Colonic mucosa (tissue), 4 donors: ENCODE measurements at regions not wholly inside any gene's neighbourhood (a gene's known extent, or its start where the extent isn't known, plus 50 kb on each side); places are given as distances from the start of the nearest gene placed in this dataset.

ENCODE experiments used
- DNase-seq: peaks from one replicate; pipeline ENCODE4 v3.0.0-alpha.2; 2020
- H3K27ac ChIP-seq: fragments of 200-600 bp; one replicate; pipeline ENCODE4 v1.8.0; 2021
- H3K27me3 ChIP-seq: fragments of 200-600 bp; one replicate; pipeline ENCODE4 v1.8.0; 2021
- H3K36me3 ChIP-seq: fragments of 200-600 bp; one replicate; pipeline ENCODE4 v1.8.0; 2021
- H3K4me1 ChIP-seq: fragments of 200-600 bp; one replicate; pipeline ENCODE4 v1.8.0; 2021; ENCODE audit warnings: mild to moderate bottlenecking
- H3K4me3 ChIP-seq: fragments of 200-600 bp; one replicate; pipeline ENCODE4 v1.8.0; 2021
- H3K9ac ChIP-seq, 2 donors: one replicate each; pipeline ENCODE4 v1.7.0; 2013; ENCODE audit warnings: control low read depth in 2 of 2, low read depth in 2 of 2, low read length in 2 of 2
- H3K9me3 ChIP-seq: fragments of 200-600 bp; one replicate; pipeline ENCODE4 v1.8.0; 2021
- CTCF ChIP-seq: fragments of 200-600 bp; IDR thresholded peaks from one replicate; pipeline ENCODE4 v1.8.0; 2022; ENCODE audit warnings: antibody characterized with exemption, mild to moderate bottlenecking
- intact Hi-C: fragments of 100-400 bp; cut with DNase I; formaldehyde crosslinking; loops from one replicate; pipeline ENCODE4 v1.14.1; 2022
- donor health status: healthy.
- donor health status: DM: no; HTN: no; CAD: no.
- donor health status: DM: no; HTN: no; CAD: no.

- no peak for TF ChIP-seq CTCF
- no peak overlapping the region for H3K4me3 ChIP-seq
- intact Hi-C loops = no loop called here
These were observed 130.7 kb downstream of the RCN1 start for GRCh38 chr11:32221476-32222032.

GRCh38 chr11:32224580-32224979 is 133.7 kb downstream of the RCN1 start:
- H3K9ac ChIP-seq = no peak overlapping the region
- H3K4me3 ChIP-seq = no peak overlapping the region
- no peak for DNase-seq
- no peaks in the 10 kb centered on the region for H3K9me3 ChIP-seq
- H3K27ac ChIP-seq = no peak overlapping the region
- TF ChIP-seq CTCF = no peak
- no peaks in the 10 kb centered on the region for H3K36me3 ChIP-seq
- H3K4me1 ChIP-seq = no peaks in the 10 kb centered on the region
- H3K27me3 ChIP-seq = no peaks in the 10 kb centered on the region
- intact Hi-C loops = no loop called here

More at GRCh38 chr11:32221476-32222032, 130.7 kb downstream of the RCN1 start:
- no peaks in the 10 kb centered on the region for H3K27me3 ChIP-seq
- DNase-seq = no peak
- no peak overlapping the region for H3K27ac ChIP-seq
- no peaks in the 10 kb centered on the region for H3K9me3 ChIP-seq
- no peak overlapping the region for H3K9ac ChIP-seq
- H3K4me1 ChIP-seq = no peaks in the 10 kb centered on the region
- no peaks in the 10 kb centered on the region for H3K36me3 ChIP-seq

GRCh38 chr11:32225571-32226285 is 134.9 kb downstream of the RCN1 start:
- Histone ChIP-seq H3K36me3 (no peaks in the 10 kb centered on the region), H3K9ac (no peak overlapping the region), H3K27ac (no peak overlapping the region), H3K4me1 (no peaks in the 10 kb centered on the region), H3K9me3 (no peaks in the 10 kb centered on the region), H3K4me3 (no peak overlapping the region), H3K27me3 (no peaks in the 10 kb centered on the region)
- no peak for DNase-seq
- no peak for TF ChIP-seq CTCF
- intact Hi-C loops = no loop called here

- Histone ChIP-seq H3K9me3 (no peaks in the 10 kb centered on the region), H3K27ac (no peak overlapping the region), H3K4me1 (no peaks in the 10 kb centered on the region), H3K27me3 (no peaks in the 10 kb centered on the region), H3K9ac (no peak overlapping the region), H3K36me3 (no peaks in the 10 kb centered on the region), H3K4me3 (no peak overlapping the region)
- TF ChIP-seq CTCF = no peak
- intact Hi-C loops = no loop called here
- DNase-seq = no peak
These were observed 135.6 kb downstream of the RCN1 start for GRCh38 chr11:32226480-32226879.

GRCh38 chr11:32229576-32230240 is 138.8 kb downstream of the RCN1 start:
- no peaks in the 10 kb centered on the region for H3K27me3 ChIP-seq
- no peak for DNase-seq
- H3K9ac ChIP-seq = no peak overlapping the region
- intact Hi-C loops = no loop called here
- no peaks in the 10 kb centered on the region for H3K36me3 ChIP-seq
- H3K27ac ChIP-seq = no peak overlapping the region
- no peaks in the 10 kb centered on the region for H3K9me3 ChIP-seq
- H3K4me1 ChIP-seq = no peaks in the 10 kb centered on the region
- no peak overlapping the region for H3K4me3 ChIP-seq
- TF ChIP-seq CTCF = no peak
